SK-N-SH (cell line): ENCODE measurements at regions not wholly inside any gene's neighbourhood (a gene's known extent, or its start where the extent isn't known, plus 50 kb on each side); places are given as distances from the start of the nearest gene placed in this dataset.
A peak's percentile ranks its signal among the peaks of the same experiment; 100 is the strongest.

ENCODE experiments used
- CTCF ChIA-PET: fragments of 300-600, 350-600 bp; formaldehyde crosslinking; extraction: SDS; loops from one replicate; lab custom pipeline; 2021; lab: Yijun Ruan, JAX
- POLR2A ChIA-PET: fragments of 350-600 bp; sonication (Branson Sonifier 250); formaldehyde crosslinking; extraction: SDS; loops from one replicate; lab custom pipeline; 2020; ENCODE audit warnings: antibody characterized with exemption, inconsistent platforms; lab: Yijun Ruan, JAX
- DNase-seq: peaks from one replicate; pipeline ENCODE4 v3.0.0; 2012
- H2AFZ ChIP-seq: fragments of 200-600 bp; sonication (generic); 2 replicates; pipeline ENCODE4 v1.8.1; 2016; ENCODE audit warnings: antibody characterized with exemption, mild to moderate bottlenecking, low read depth
- H3F3A ChIP-seq: fragments of 200-600 bp; sonication (generic); replicated peaks from 2 replicates; pipeline ENCODE3; 2016; ENCODE audit warnings: antibody characterized with exemption, mild to moderate bottlenecking; ENCODE audit not compliant: insufficient read depth
- H3K27ac ChIP-seq, 2 experiments: fragments of 200-500 bp in 1 of 2; fragments of 200-600 bp in 1 of 2; sonication (Bioruptor generic) in 1 of 2; sonication (generic), shearing (Covaris generic) in 1 of 2; 2 replicates each; pipeline versions ENCODE4 v1.5.1 to v1.6.1; 2014 to 2016; ENCODE audit warnings: low read depth in 2 of 2, inconsistent platforms in 1 of 2, low read length in 1 of 2, mild to moderate bottlenecking in 1 of 2, mixed read lengths in 1 of 2
- H3K27me3 ChIP-seq: fragments of 200-600 bp; sonication (generic), shearing (Covaris generic); 2 replicates; pipeline ENCODE4 v1.6.1; 2016; ENCODE audit warnings: mixed run types; ENCODE audit not compliant: insufficient read depth
- H3K36me3 ChIP-seq, 2 experiments: fragments of 200-500 bp in 1 of 2; fragments of 200-600 bp in 1 of 2; sonication (Bioruptor generic) in 1 of 2; sonication (generic) in 1 of 2; replicated peaks in 1 of 2; 2 replicates each; pipeline versions ENCODE3 to v1.5.1; 2014 to 2016; ENCODE audit warnings: low read length in 1 of 2, mild to moderate bottlenecking in 1 of 2; ENCODE audit not compliant: insufficient read depth in 2 of 2, control insufficient read depth in 1 of 2
- H3K4me1 ChIP-seq, 2 experiments: fragments of 200-500 bp in 1 of 2; fragments of 200-600 bp in 1 of 2; sonication (Bioruptor generic) in 1 of 2; sonication (generic), shearing (Covaris generic) in 1 of 2; 2 replicates each; pipeline versions ENCODE4 v1.5.1 to v1.6.1; 2014 to 2016; ENCODE audit warnings: low read depth in 1 of 2, low read length in 1 of 2, mixed run types in 1 of 2; ENCODE audit not compliant: insufficient read depth in 2 of 2, control insufficient read depth in 1 of 2
- H3K4me2 ChIP-seq: fragments of 200-600 bp; sonication (generic), shearing (Covaris generic); 2 replicates; pipeline ENCODE4 v1.6.1; 2017; ENCODE audit warnings: mixed run types
- H3K4me3 ChIP-seq, 2 experiments: fragments of 200-500 bp in 1 of 2; fragments of 200-600 bp in 1 of 2; sonication (Bioruptor generic) in 1 of 2; sonication (generic), shearing (Covaris generic) in 1 of 2; 2 replicates each; pipeline versions ENCODE4 v1.5.1 to v1.8.1; 2014 to 2016; ENCODE audit warnings: low read depth in 2 of 2, inconsistent platforms in 1 of 2, low read length in 1 of 2, mild to moderate bottlenecking in 1 of 2, mixed read lengths in 1 of 2, moderate library complexity in 1 of 2
- H3K79me2 ChIP-seq: fragments of 200-600 bp; sonication (generic); 2 replicates; pipeline ENCODE4 v1.8.1; 2017; ENCODE audit warnings: mild to moderate bottlenecking; ENCODE audit not compliant: insufficient read depth
- H3K9ac ChIP-seq: fragments of 200-600 bp; sonication (generic); 2 replicates; pipeline ENCODE4 v1.6.1; 2017; ENCODE audit warnings: mixed run types
- H3K9me2 ChIP-seq: fragments of 200-600 bp; sonication (generic); 2 replicates; pipeline ENCODE4 v1.6.1; 2017; ENCODE audit warnings: mixed run types
- H3K9me3 ChIP-seq: fragments of 200-600 bp; sonication (generic); 2 replicates; pipeline ENCODE4 v1.6.1; 2017; ENCODE audit warnings: mixed run types, mild to moderate bottlenecking, moderate library complexity
- H4K20me1 ChIP-seq: fragments of 200-600 bp; sonication (generic); 2 replicates; pipeline ENCODE4 v1.6.1; 2017; ENCODE audit warnings: mild to moderate bottlenecking, mixed run types; ENCODE audit not compliant: insufficient read depth
- ELF1 ChIP-seq: IDR thresholded peaks from 2 replicates; pipeline ENCODE4 v1.4.0; 2012
- EZH2phosphoT487 ChIP-seq: fragments of 200-600 bp; sonication (generic); IDR thresholded peaks from 2 replicates; pipeline ENCODE4 v1.6.1; 2017; ENCODE audit warnings: low read depth, mixed run types, mild to moderate bottlenecking, antibody characterized with exemption, moderate library complexity, borderline replicate concordance
- FOSL2 ChIP-seq: IDR thresholded peaks from 2 replicates; pipeline ENCODE4 v1.4.0; 2012; ENCODE audit warnings: low read depth, mild to moderate bottlenecking, moderate library complexity, borderline replicate concordance
- FOXM1 ChIP-seq: IDR thresholded peaks from 2 replicates; pipeline ENCODE4 v1.4.0; 2012; ENCODE audit warnings: low read depth, mild to moderate bottlenecking
- GABPA ChIP-seq: IDR thresholded peaks from 2 replicates; pipeline ENCODE4 v1.4.0; 2012; ENCODE audit warnings: low read depth, mild to moderate bottlenecking
- GATA2 ChIP-seq: sonication (generic); formaldehyde crosslinking; IDR thresholded peaks from 2 replicates; pipeline ENCODE4 v1.5.0; 2020; ENCODE audit warnings: mild to moderate bottlenecking, missing genetic modification reagents
- JUND ChIP-seq: IDR thresholded peaks from 2 replicates; pipeline ENCODE4 v1.4.0; 2012
- MAX ChIP-seq: IDR thresholded peaks from 2 replicates; pipeline ENCODE4 v1.4.0; 2012; ENCODE audit warnings: low read depth
- MEF2A ChIP-seq: IDR thresholded peaks from 2 replicates; pipeline ENCODE4 v1.4.0; 2012; ENCODE audit warnings: low read depth, borderline replicate concordance
- NFIC ChIP-seq: IDR thresholded peaks from 2 replicates; pipeline ENCODE4 v1.4.0; 2012; ENCODE audit warnings: borderline replicate concordance
- NRF1 ChIP-seq: IDR thresholded peaks from 2 replicates; pipeline ENCODE4 v1.6.1; 2012; ENCODE audit warnings: low read depth, mild to moderate bottlenecking, low read length
- PBX3 ChIP-seq: IDR thresholded peaks from 2 replicates; pipeline ENCODE4; 2012
- POLR2AphosphoS5 ChIP-seq: IDR thresholded peaks from 2 replicates; pipeline ENCODE4 v1.6.1; 2012; ENCODE audit warnings: low read depth, low read length
- RCOR1 ChIP-seq: fragments of 150-350 bp; IDR thresholded peaks from 2 replicates; pipeline ENCODE4 v1.6.1; 2017; ENCODE audit warnings: antibody characterized with exemption, low read length
- RFX5 ChIP-seq: IDR thresholded peaks from 2 replicates; pipeline ENCODE4 v1.6.1; 2012; ENCODE audit warnings: mild to moderate bottlenecking, improper control_type of control experiment, low read length
- RXRA ChIP-seq: IDR thresholded peaks from 2 replicates; pipeline ENCODE4 v1.4.0; 2012; ENCODE audit warnings: low read depth, mild to moderate bottlenecking, borderline replicate concordance
- SIN3A ChIP-seq: IDR thresholded peaks from 2 replicates; pipeline ENCODE4 v1.6.1; 2012; ENCODE audit warnings: low read depth, mild to moderate bottlenecking, low read length, moderate library complexity, borderline replicate concordance
- TAF1 ChIP-seq: IDR thresholded peaks from 2 replicates; pipeline ENCODE4 v1.6.1; 2012; ENCODE audit warnings: low read depth, mild to moderate bottlenecking, low read length, moderate library complexity, borderline replicate concordance
- USF1 ChIP-seq: IDR thresholded peaks from 2 replicates; pipeline ENCODE4 v1.4.0; 2012; ENCODE audit warnings: low read depth, borderline replicate concordance
- USF2 ChIP-seq: fragments of 150-350 bp; IDR thresholded peaks from 2 replicates; pipeline ENCODE4 v1.6.1; 2017; ENCODE audit warnings: antibody characterized with exemption, low read length, low read depth, borderline replicate concordance
- YY1 ChIP-seq: IDR thresholded peaks from 2 replicates; pipeline ENCODE4 v1.4.0; 2012; ENCODE audit warnings: low read depth, mild to moderate bottlenecking
- WGBS: methylation state at CpG from one replicate; pipeline ENCODE4 v1.1.6; 2017; ENCODE audit warnings: low lambda C conversion rate; 5-methylcytosine and 5-hydroxymethylcytosine counted together
- TF ChIP-seq, protein P1 (sequence below): IDR thresholded peaks from 2 replicates; pipeline ENCODE4 v1.6.1; 2012; ENCODE audit warnings: mild to moderate bottlenecking, low read depth, low read length, moderate library complexity
- TF ChIP-seq, protein P2 (sequence below): fragments of 200-600 bp; sonication (generic); IDR thresholded peaks from 2 replicates; pipeline ENCODE4 v1.6.1; 2017; ENCODE audit warnings: antibody characterized with exemption, mild to moderate bottlenecking, moderate library complexity

DNA sequence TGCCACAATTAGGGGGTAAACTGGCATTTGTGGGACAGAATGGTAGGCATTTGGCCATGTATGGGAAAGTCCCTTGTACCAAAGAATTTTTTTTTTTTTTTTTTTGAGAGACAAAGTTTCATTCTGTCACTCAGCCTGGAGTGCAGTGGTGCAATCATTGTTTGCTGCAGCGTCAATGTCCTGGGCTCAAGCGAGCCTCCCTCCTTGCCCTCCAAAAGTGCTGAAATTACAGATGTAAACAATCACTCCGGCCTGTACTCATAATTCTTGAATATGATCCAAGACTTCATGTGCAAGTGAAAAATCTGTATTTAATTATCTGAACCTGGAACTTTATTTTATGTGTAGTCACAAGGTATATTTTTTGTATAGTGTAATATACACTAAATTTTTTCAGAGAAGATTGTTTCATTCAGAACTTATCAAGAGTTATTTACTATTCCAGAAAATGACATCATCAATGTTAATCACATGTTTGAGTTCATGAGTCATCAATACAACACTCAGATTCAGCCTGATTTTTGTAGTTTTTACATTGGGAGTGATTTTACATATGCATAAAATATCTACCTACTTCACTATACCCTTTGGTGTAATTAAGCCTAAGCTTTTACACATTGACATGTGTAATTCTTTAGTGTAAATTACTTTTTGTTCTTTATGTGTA, 138.7 kb upstream of the L3MBTL4 start (continued):
- TF ChIP-seq TAF1 (no peak), FOSL2 (no peak)
- TF ChIP-seq, all 33 proteins: peak for 0

GRCh38 chr18:6557057-6557769, 142.5 kb upstream of the L3MBTL4 start:
- Histone ChIP-seq H3K27ac (peak overlapping the region in 1 of 2 experiments; percentile 96; a peak in 2 of 4 replicates), H3K27me3 (no peaks in the 10 kb centered on the region), H3K4me2 (no peak overlapping the region), H3K79me2 (no peaks in the 10 kb centered on the region), H3K9ac (no peak overlapping the region), H3F3A (no peaks in the 10 kb centered on the region), H3K4me1 (peaks cover 0 to 35% of the 10 kb centered on the region in 2 experiments; a peak in 2 of 4 replicates), H4K20me1 (no peaks in the 10 kb centered on the region), H3K9me2 (no peaks in the 10 kb centered on the region), H3K36me3 (no peaks in the 10 kb centered on the region), H2AFZ (no peak overlapping the region), H3K9me3 (no peaks in the 10 kb centered on the region), H3K4me3 (no peak overlapping the region; a peak in 1 of 4 replicates)
- WGBS: 58% methylated on average over 18 of the region's 18 CpGs
- POLR2A ChIA-PET: no interaction called here
- CTCF ChIA-PET: interaction anchor here (0.8 to 1.8 kb wide), 8 partner anchors 14 to 1036 kb away, joined by 3 to 18 read pairs (median 3); no protein-coding TSS in a partner anchor
- peak; percentile 78 for DNase-seq
- TF ChIP-seq USF2: no peak
- TF ChIP-seq JUND: no peak
- TF ChIP-seq TAF1: no peak
- TF ChIP-seq SIN3A: no peak
- TF ChIP-seq USF1: no peak
- no peak for TF ChIP-seq MEF2A
- TF ChIP-seq RCOR1: peak; percentile 99
- TF ChIP-seq MAX: no peak
- no peak for TF ChIP-seq NFIC
- TF ChIP-seq EZH2phosphoT487: no peak
- TF ChIP-seq, protein P1, sequence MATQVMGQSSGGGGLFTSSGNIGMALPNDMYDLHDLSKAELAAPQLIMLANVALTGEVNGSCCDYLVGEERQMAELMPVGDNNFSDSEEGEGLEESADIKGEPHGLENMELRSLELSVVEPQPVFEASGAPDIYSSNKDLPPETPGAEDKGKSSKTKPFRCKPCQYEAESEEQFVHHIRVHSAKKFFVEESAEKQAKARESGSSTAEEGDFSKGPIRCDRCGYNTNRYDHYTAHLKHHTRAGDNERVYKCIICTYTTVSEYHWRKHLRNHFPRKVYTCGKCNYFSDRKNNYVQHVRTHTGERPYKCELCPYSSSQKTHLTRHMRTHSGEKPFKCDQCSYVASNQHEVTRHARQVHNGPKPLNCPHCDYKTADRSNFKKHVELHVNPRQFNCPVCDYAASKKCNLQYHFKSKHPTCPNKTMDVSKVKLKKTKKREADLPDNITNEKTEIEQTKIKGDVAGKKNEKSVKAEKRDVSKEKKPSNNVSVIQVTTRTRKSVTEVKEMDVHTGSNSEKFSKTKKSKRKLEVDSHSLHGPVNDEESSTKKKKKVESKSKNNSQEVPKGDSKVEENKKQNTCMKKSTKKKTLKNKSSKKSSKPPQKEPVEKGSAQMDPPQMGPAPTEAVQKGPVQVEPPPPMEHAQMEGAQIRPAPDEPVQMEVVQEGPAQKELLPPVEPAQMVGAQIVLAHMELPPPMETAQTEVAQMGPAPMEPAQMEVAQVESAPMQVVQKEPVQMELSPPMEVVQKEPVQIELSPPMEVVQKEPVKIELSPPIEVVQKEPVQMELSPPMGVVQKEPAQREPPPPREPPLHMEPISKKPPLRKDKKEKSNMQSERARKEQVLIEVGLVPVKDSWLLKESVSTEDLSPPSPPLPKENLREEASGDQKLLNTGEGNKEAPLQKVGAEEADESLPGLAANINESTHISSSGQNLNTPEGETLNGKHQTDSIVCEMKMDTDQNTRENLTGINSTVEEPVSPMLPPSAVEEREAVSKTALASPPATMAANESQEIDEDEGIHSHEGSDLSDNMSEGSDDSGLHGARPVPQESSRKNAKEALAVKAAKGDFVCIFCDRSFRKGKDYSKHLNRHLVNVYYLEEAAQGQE: no peak
- TF ChIP-seq ELF1: no peak
- no peak for TF ChIP-seq RFX5
- TF ChIP-seq PBX3: peak; percentile 40
- TF ChIP-seq YY1: no peak
- TF ChIP-seq, protein P2, sequence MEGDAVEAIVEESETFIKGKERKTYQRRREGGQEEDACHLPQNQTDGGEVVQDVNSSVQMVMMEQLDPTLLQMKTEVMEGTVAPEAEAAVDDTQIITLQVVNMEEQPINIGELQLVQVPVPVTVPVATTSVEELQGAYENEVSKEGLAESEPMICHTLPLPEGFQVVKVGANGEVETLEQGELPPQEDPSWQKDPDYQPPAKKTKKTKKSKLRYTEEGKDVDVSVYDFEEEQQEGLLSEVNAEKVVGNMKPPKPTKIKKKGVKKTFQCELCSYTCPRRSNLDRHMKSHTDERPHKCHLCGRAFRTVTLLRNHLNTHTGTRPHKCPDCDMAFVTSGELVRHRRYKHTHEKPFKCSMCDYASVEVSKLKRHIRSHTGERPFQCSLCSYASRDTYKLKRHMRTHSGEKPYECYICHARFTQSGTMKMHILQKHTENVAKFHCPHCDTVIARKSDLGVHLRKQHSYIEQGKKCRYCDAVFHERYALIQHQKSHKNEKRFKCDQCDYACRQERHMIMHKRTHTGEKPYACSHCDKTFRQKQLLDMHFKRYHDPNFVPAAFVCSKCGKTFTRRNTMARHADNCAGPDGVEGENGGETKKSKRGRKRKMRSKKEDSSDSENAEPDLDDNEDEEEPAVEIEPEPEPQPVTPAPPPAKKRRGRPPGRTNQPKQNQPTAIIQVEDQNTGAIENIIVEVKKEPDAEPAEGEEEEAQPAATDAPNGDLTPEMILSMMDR: no peak
- TF ChIP-seq GATA2 (CRISPR knock-in tag): peak; percentile 94
- no peak for TF ChIP-seq FOXM1
- no peak; the same call in 1 of the 2 replicates for TF ChIP-seq POLR2AphosphoS5
- TF ChIP-seq GABPA: no peak
- no peak for TF ChIP-seq RXRA
- no peak for TF ChIP-seq NRF1
